NCI-H774 (cell line): ENCODE measurements at regions not wholly inside any gene's neighbourhood (a gene's known extent, or its start where the extent isn't known, plus 50 kb on each side); places are given as distances from the start of the nearest gene placed in this dataset.
"Not testable (repeated sequence)": the region's sequence is repeated elsewhere in the genome, so short reads cannot be mapped to it uniquely, and the experiment has no call there.

Experiments used
- DNase-seq: peaks from one replicate; lab custom pipeline; 2025; lab: John Stamatoyannopoulos, UW

DNA sequence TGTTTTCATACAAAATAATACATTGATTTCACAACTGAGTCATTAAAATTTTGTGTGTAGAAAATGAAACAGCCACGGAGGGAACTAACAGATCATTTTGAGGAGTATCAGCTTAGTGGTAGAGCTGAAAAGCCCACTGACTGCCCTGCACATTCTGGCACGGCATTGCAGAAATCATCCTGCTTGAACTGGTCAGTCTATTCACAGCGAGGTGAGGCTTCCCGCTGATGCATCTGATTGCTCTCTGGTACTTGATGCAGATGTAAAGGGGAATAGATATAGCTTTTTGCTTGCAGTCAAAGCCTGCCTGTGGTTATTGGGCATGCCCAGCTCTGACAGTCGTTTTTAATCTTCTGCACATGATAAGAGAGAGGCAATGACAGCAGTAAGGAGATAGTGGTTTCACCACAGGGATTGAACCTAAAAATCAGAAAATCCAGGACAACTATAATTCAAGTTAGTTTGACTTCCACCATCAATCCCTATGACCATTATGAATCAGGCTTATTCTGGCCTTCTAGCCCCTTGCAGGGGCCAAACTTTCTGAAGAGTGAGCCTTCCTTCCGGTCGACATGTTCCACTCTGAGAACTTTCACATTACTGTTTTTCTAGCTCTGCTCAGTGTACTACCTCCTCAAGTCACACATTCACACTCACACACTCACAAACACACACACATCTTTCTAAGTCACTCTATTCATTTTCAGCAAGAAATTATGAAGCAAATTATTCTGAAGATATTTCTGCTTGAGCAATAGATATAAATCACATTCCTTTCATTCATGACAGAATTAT lies 782.8 kb upstream of the NUDT12 start:
- no peak for DNase-seq

DNA sequence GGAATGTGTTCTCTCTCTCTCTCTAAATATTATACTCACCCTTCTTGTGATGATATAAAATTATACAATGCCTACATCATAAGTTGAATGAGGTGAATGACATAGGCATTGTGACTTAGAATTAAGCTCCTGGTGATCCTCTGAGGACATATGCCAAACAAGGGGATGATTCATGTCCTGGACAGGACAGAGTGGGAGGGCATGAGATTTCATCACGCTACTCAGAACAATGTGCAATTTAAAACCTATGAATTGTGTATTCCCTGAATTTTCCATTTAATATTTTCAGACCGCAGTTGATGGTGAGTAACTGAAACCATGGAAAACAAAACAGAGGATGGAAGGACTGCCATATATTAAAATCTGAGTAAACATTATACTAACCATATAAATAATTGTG lies 782.2 kb upstream of the NUDT12 start:
- DNase-seq, result no peak

DNA sequence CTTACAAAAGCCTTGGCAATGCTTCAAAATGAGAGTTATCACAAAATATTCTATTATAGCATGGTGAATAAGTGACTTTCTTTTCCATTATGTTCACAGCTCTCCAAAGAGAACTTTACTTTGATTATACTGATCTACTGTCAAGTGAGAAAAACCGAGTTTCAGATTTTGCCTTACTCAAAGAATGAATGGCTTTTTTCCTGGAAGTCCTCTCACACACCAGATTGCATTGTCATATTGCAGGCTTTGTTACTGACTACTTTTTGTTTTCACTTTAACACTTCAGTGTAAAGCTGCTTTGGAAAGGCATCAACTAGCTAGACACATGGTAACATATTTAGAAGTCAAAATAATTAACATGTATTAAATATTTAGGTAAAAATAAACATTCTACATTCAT lies 765.2 kb upstream of the NUDT12 start:
- DNase-seq, result no peak

DNA sequence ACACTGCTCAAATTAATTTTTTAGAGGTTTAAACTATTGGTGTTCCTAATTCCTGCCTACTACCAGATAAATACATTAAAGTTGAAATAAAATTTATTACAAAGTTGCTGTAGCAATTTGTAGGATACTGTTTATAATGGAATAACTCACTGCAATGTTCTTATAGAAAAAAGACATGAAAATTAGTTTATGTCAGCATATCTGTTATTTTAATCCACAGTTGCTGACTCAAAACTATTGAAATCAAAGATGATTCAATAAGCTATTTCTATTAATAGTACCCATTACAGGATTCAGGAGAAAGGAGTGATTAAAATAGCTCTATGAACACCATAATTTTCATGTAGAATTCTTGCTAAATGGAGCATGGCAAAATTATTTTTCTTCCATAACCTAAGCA lies 764.4 kb upstream of the NUDT12 start:
- DNase-seq, result no peak

DNA sequence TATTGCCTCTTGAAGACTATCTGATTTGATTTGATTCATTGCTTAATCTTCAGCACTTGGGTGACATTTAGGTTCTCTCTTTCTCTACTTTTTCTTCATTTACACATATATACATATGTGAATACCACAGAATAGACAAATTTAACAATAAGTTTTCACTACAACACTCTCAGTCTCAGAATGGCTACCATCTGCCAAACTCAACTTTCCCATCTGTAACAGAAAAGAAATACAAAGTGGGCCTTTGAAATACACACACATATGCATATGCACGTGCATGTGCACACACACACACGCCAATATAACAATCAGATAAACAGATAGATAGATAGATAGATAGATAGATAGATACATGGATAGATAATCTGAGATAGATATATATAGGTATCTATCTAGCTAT lies 762.8 kb upstream of the NUDT12 start:
- DNase-seq, result no peak

DNA sequence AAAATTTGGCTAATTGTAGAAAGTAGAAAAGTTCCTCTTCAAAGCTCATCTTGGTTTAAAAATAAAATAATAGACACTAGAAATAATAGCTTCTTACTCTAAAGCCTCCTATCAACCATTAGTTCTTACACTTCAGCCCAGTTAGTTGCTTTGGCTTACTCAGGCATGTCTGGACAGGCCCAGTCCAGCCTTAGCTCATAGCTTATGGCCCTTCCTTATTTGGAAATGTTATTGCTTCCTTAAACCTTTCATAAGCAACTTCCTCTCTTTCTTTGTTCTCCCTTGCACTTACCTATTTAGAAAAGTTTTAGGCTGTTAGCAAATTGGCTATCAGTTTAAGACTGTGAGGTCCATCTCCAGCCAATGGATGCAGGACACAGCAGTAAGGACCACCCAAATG lies 754.1 kb upstream of the NUDT12 start:
- not testable (repeated sequence) for DNase-seq

DNA sequence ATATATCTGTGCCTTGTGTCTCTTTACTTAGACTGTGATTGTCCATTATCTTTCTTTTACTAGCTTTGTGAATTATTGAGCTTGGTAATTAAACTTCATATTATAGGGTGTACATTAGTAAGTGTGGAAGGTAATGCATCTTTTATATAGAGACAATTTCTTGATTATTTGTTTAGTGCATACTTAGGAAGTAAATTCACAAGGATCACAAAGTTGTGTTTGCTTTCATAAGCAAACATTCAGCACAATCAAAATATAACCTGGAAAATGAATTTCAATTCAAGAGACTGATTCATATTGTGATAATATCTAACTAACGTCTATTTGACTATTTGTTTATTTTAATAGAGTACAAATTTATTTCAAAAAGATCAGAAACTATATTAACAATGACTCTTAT lies 749.9 kb upstream of the NUDT12 start:
- no peak for DNase-seq

DNA sequence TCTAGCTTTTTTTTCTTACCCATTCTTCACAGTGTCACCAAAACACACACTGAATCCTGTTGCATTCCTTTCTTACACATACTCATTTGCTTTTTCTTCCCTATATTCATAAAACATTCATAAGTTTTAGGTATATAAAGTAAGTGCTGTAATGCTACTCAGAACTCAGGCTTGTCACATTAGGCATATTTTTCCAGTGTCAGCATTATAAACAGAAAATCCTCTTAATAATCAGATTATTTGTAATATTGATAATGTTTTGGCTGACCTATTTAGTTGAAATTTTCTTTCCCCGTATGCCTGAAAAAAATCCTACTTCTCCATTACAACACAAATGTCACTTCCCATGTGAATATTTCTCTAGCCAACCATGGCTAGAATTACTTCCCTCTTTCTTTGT lies 743.0 kb upstream of the NUDT12 start:
- no peak for DNase-seq

DNA sequence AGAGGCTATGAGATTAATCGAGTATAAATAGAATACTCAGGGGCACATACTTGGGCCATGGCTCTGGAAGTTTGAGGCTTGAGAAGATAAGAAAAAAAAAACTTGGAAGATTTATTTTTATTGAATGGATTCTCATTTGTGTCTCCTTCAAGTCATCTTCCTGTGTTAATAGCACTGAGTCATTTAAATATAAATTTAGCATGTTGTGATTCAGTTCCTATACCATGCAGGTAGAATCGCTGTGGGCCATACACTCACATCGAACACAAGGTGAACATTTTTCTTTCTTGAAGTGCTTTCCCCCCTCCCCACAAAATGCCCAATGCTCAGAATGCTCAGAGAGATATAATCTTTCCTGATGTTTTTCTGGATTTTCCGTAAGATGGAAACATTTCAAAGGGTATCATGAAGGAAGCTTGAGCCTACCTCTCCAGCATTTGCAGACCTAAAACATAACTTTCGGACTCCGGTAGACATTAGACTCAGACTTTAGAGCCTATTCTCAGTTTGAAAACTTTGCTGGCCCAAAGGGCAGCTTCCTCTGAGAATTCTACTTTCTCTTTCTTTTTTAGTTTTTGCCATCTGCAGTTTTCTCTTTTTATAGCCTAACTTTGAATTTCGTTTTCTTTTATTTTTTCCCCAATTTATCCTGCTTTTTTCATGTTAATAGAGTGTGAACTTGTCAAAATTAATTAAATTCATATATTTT lies 737.6 kb upstream of the NUDT12 start:
- DNase-seq, result no peak

DNA sequence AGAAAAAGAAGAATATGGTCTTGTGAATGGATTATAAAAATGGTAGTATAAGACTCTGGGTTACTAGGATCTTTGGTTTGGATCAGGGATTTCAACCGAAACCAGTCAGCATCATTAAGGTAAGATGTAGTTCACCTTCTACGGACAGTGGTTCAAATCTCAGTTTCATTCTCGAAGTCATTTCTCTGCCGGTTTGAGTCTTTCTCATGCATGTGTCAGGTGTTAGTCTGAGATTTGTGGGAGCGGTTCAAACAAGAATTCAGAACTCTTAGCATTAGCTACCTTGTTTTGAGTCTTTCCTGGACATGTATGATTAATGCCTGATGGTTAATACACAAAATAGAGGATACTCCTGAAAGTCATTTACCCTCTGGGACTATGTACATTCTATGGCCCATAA lies 735.9 kb upstream of the NUDT12 start:
- DNase-seq, result no peak

DNA sequence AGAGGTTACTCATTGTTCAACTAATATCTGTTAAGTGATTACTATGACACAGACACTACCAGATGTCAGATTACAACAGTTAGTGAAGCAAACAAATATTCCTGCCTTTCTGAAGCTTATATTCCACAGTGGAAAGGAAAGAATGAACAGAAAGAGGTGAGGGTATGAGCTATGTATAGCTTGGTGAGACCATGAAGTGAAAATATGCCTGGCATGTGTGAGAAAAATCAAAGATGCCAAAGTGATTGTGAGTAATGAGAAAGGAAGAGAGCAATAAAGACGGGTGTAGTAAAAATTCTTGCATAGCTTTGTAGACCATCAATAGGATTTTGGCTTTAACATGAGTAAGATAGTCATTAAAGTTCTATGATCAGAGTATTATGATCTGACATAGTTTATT lies 734.5 kb upstream of the NUDT12 start:
- DNase-seq, result no peak

DNA sequence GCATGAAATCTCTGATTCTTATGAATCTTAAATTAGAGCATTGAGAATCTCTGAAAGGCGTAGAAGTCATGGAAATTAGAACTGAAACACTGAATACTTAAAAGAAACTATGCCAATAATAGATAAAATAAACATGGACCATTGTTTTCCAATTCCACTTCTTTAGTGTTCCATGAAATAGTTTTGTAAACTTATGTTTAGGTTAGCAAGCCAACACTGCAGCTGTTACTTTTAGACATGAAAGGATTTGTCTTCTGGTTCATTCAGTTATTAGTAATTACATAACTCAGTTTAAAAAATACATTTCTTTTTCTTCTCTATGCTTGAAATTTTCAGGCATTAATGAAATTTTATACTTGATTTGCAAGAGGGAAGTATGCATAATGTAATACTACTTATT lies 733.4 kb upstream of the NUDT12 start:
- DNase-seq, result no peak

DNA sequence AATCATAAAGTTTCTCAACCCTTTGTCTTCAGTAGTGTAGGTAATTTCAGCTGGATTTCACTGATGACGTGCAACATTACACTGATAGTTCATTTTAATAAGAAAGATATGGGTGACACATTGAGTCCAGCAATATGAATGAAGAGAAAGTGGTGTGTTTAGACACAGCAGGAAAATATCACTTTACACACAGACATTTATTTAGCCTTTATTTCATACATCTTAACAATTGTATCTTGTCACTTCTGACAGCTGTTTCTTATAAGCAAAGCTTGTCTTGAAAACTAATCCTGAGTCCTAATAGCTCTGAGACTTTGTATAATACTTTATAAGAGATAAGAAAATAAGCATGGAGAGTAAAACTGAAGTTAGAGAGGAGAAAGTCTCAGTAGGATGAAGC lies 720.5 kb upstream of the NUDT12 start:
- DNase-seq, result no peak

DNA sequence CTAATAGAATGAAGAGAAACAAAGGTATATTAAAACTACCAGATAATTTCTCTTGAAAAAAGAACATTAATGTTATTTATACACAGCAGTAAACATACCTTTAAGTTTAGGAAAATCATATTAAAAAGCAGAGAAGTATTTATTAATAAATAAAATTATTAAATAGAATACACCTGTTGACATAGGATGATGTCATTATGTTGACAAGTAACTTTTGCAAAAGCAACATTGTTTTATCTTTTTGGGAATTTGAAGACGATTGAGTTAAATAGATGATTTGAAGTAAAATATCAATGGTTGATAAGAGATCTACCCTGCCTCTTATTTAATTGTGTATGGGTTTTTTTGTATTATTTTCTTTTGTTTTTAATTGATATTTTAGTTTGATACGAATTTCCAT lies 711.1 kb upstream of the NUDT12 start:
- DNase-seq, result no peak

DNA sequence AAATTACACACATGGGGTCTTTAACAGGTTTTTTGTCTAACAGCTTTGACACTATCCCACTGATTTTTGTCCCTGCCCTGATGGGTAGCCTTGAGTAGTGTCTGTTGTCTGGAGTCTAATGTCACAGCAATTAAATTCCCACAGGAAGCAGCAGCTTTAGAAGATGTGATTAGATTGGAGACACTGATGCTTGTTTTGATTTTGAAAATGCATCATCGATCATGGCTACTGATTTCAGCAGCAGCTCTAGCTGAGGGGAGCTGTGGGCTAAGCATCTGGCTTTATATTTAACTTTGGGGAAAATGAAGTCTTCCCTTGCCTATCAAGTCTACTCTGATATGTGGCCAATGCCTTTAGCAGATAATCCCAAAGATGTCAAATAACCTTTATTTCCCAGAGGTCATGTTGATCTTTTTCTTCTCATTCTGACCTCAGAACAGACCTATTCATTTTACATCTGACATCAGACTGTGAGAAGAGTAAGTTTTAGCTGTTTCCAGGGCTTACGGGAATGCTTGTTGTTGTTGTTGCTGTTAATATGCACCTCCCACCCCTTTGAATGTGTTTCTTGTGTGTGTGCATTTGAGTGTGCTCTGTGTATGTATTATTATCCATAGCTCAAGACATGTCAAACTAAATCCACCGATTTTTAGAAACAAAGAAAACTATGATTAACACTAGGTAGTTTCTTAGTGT lies 704.9 kb upstream of the NUDT12 start:
- DNase-seq, result no peak

DNA sequence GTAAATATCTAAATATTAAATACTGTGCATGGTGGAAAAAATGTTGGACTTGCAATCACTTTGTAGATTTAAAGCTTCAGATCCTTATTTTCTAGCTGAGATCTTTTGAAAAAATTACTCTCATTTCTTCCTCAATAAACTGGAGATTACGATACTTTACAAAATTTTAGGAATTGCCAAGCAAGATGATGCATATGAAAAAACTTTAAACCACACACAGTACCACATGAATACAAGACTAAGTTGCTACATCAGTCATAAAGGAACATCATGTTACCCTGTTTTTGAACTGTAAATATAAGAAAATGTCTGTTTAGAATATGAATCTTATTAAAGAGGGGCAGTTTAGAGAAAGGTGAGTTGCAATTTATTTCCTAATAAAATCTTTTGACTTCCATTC lies 703.6 kb upstream of the NUDT12 start:
- DNase-seq, result no peak

DNA sequence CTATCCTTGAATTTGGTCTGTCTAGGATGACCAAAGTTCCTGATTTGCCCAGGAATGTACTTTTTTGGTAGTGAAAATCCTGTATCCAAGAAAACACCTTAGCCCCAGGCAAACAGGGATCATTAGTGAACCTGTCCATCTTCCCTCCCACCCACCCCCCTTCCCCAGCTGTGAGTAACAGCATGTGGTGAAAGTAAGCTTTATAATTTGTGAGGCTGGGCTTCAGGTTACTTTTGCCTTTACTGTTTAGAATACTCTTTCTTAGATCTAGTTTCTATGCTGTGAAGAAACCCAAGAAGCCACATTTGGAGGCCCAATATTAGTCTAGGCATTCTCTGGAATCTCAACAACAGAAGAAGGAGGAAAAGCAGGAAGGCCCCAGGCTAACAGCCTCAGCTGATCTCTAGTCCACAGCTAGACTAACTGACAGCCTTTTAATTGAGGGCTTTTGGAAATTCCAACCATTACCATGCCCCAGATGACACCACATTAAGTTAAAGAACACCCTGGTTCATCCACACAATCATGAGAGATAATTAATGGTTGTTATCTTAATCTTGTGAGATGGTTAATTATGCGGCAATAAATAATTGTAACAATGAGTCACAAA lies 703.0 kb upstream of the NUDT12 start:
- DNase-seq, result no peak

DNA sequence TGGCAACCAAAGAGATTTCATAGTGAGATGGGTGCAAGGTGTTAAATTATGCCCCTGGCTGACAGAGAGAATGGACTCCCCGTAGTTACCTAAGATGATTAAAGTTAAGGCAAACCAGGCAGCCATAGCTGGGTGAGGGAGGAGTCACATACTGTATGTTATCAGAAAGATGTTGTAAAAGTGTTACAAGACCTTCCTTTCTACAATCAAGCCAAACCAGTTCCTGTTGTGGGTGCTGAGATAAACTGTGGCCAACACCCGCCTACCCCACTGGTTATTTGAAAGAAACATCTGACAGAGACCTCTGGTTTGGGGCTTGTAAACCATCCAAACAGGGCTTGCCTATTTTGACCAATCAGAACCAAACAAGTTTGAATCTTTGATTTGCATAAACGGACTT lies 684.7 kb upstream of the NUDT12 start:
- no peak for DNase-seq

DNA sequence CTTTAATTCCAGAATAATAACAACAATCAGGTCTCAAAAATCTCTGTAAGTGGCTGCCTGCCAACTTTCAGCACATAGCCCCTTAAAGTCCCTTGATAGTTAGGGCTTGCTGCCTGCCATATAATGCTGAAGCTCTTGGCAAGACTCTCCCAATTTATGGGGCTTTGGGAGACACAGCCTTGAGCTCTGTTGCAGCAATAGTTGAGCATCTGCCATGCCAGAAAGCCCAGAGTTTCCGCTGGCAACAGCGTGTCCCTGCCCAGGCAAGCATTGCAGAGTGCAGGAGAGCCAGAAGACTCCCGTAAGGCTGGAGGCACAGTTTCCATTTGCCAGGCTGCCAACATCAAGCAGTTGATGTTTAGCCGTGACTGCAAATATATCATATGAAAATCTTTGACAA lies 678.5 kb upstream of the NUDT12 start:
- DNase-seq, result no peak

DNA sequence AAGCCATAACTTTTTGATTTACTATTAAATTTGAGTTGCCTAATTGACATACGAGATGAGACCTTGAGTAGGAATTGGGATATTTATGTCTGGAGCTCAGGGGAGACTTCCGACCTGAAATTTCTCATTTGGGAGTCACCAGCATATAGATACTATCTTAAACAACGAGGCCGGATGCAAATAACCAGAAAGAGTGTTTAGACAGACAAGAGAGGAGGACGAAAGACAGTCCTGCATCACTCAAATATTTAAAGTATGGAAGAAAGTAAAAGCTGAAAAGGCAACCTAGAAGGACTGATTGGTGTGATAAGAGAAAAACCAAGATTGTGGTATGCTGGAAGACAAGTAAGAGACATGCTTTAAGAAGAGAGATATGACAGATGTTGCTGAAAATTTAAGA lies 675.0 kb upstream of the NUDT12 start:
- DNase-seq, result no peak

DNA sequence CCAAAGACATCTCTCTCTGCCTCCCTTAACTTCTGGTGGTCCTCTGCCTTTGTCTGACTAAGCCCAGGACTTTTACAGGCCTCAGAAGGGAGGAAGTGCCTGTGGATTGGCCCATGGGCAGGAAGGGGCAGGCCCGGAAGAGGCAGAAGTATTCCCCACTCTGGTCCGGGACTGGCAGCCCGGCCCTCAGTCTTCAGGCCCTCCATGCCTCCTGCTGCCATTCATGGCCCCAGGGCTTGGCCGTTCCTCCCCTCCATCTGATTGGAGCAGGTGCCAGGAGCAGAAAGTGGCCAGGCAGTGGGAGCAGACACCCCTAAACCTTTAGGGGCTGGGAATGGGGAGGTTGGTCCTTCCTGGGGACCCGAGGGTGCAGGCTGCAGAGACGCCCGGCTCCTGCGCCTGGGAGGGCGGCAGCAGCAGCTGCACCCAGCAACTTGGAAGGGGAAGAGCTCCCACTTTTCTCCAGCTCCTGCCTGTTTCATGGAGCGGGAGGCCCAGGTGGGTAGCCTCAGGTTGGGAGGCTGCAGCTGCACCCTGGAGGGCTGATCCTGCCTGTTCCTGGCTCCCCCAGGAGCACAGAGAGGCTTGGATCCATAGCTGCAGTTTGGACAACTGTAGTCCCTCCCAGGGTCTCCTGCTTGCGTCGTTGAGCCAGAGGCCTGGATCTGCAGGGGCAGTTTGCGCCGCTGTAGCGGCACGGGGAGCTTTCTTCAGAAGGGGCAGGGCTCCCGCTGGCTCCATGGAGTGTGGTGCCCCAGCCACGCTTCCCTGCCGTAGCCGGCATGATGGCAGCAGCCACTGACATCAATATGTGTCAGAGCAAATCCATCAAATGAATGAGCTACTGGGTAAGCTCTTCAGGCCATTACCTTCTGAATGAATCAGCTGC lies 661.5 kb upstream of the NUDT12 start:
- DNase-seq, result no peak

DNA sequence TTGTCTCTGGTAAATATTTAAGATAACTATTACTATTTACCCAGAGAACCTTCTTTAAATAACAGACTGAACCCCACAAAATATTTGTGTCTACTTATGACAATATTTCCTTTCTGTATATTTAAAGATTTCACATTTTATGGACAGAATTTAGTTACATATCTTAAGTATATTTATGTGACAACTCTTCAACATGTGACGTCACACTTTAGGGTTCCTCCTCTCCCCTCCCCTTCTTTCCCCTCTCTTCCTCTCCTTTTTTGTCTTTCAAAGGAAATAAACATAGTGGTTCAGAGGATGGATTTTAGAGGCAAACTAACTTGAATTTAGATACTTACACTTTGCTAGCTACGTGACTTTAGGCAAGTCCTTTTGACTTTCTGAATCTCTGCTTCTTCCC lies 655.6 kb upstream of the NUDT12 start:
- DNase-seq, result no peak
